WTC11 (cell line): ENCODE measurements at regions not wholly inside any gene's neighbourhood (a gene's known extent, or its start where the extent isn't known, plus 50 kb on each side); places are given as distances from the start of the nearest gene placed in this dataset.

Source experiments
- ATAC-seq: fragments of 200-7000 bp; cut with Tn5 transposase; 2 replicates; pipeline ENCODE4 v1.10.0; 2021; ENCODE audit warnings: mild to moderate bottlenecking, moderate library complexity
- CTCF ChIA-PET: fragments of 300-600 bp; sonication (Branson Sonifier 250); formaldehyde crosslinking; loops from one replicate; lab custom pipeline; 2021; ENCODE audit warnings: antibody characterized with exemption; lab: Charles Lee
- POLR2A ChIA-PET: fragments of 350-600 bp; sonication (Branson Sonifier 250); formaldehyde crosslinking; loops from one replicate; lab custom pipeline; 2021; ENCODE audit warnings: antibody characterized with exemption; lab: Charles Lee
- DNase-seq: peaks from one replicate; pipeline ENCODE4 v3.0.0; 2021; ENCODE audit warnings: low spot score
- H3K27ac Mint-ChIP-seq: 2 replicates; pipeline ENCODE4 v1.8.0; 2021; ENCODE audit warnings: mixed read lengths
- H3K27me3 Mint-ChIP-seq: 2 replicates; pipeline ENCODE4 v1.8.0; 2021; ENCODE audit warnings: low read depth, mild to moderate bottlenecking, moderate library complexity, mixed read lengths
- H3K36me3 Mint-ChIP-seq: 2 replicates; pipeline ENCODE4 v1.8.0; 2021; ENCODE audit warnings: mixed read lengths
- H3K4me1 Mint-ChIP-seq: 2 replicates; pipeline ENCODE4 v1.8.0; 2022; ENCODE audit warnings: mixed read lengths
- H3K4me3 Mint-ChIP-seq: 2 replicates; pipeline ENCODE4 v1.8.0; 2021; ENCODE audit warnings: mild to moderate bottlenecking, moderate library complexity, mixed read lengths
- H3K9me3 Mint-ChIP-seq: 2 replicates; pipeline ENCODE4 v1.8.0; 2021; ENCODE audit warnings: mixed read lengths
- GRHL2 ChIP-seq: fragments of 250-450 bp; sonication (Bioruptor Pico); IDR thresholded peaks from 2 replicates; pipeline ENCODE4 v1.8.0; 2022; ENCODE audit warnings: mild to moderate bottlenecking, moderate library complexity; ENCODE audit not compliant: insufficient replicate concordance, severe bottlenecking
- MYBL2 ChIP-seq: sonication (generic); formaldehyde crosslinking; IDR thresholded peaks from 2 replicates; pipeline ENCODE4 v1.8.1; 2023; ENCODE audit warnings: mild to moderate bottlenecking, moderate library complexity, missing genetic modification reagents
- ZNF138 ChIP-seq: sonication (generic); formaldehyde crosslinking; conservative IDR thresholded peaks from 2 replicates; pipeline ENCODE4 v1.8.1; 2022; ENCODE audit warnings: mild to moderate bottlenecking, moderate library complexity, missing genetic modification reagents
- TF ChIP-seq, protein P1 (sequence below): sonication (generic); formaldehyde crosslinking; IDR thresholded peaks from 2 replicates; pipeline ENCODE4 v1.8.0; 2023; ENCODE audit warnings: missing genetic modification reagents, mild to moderate bottlenecking, borderline replicate concordance
- TF ChIP-seq, protein P2 (sequence below): sonication (generic); formaldehyde crosslinking; IDR thresholded peaks from 2 replicates; pipeline ENCODE4 v1.8.0; 2022; ENCODE audit warnings: mild to moderate bottlenecking, missing genetic modification reagents
- TF ChIP-seq, protein P3 (sequence below): fragments of 200-600 bp; IDR thresholded peaks from 2 replicates; pipeline ENCODE4 v1.8.0; 2022; ENCODE audit warnings: antibody characterized with exemption
- TF ChIP-seq, protein P4 (sequence below): sonication (generic); formaldehyde crosslinking; IDR thresholded peaks from 2 replicates; pipeline ENCODE4 v1.8.0; 2022; ENCODE audit warnings: missing genetic modification reagents

DNA sequence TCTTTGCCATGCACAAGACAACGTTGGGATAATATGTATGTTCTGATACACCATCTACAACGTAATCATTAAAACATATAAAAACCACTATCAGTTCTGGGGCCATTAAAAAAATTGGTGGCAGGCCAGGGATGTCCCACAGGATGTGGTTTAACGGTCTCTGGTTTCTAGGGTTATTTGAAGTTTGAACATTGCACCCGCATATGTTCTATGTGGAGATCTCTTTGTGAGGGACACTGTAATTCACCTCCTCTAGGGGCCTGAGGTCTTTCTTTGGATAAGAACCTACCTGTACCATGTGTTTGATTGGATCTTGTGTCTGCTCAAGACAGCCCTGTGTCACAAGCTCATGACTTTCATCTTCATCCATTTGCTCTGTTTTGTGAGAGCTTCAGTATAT lies 73.2 kb downstream of the GGTLC2 start (continued):
- TF ChIP-seq, protein P1, sequence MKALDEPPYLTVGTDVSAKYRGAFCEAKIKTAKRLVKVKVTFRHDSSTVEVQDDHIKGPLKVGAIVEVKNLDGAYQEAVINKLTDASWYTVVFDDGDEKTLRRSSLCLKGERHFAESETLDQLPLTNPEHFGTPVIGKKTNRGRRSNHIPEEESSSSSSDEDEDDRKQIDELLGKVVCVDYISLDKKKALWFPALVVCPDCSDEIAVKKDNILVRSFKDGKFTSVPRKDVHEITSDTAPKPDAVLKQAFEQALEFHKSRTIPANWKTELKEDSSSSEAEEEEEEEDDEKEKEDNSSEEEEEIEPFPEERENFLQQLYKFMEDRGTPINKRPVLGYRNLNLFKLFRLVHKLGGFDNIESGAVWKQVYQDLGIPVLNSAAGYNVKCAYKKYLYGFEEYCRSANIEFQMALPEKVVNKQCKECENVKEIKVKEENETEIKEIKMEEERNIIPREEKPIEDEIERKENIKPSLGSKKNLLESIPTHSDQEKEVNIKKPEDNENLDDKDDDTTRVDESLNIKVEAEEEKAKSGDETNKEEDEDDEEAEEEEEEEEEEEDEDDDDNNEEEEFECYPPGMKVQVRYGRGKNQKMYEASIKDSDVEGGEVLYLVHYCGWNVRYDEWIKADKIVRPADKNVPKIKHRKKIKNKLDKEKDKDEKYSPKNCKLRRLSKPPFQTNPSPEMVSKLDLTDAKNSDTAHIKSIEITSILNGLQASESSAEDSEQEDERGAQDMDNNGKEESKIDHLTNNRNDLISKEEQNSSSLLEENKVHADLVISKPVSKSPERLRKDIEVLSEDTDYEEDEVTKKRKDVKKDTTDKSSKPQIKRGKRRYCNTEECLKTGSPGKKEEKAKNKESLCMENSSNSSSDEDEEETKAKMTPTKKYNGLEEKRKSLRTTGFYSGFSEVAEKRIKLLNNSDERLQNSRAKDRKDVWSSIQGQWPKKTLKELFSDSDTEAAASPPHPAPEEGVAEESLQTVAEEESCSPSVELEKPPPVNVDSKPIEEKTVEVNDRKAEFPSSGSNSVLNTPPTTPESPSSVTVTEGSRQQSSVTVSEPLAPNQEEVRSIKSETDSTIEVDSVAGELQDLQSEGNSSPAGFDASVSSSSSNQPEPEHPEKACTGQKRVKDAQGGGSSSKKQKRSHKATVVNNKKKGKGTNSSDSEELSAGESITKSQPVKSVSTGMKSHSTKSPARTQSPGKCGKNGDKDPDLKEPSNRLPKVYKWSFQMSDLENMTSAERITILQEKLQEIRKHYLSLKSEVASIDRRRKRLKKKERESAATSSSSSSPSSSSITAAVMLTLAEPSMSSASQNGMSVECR (CRISPR knock-in tag), result no peak

DNA sequence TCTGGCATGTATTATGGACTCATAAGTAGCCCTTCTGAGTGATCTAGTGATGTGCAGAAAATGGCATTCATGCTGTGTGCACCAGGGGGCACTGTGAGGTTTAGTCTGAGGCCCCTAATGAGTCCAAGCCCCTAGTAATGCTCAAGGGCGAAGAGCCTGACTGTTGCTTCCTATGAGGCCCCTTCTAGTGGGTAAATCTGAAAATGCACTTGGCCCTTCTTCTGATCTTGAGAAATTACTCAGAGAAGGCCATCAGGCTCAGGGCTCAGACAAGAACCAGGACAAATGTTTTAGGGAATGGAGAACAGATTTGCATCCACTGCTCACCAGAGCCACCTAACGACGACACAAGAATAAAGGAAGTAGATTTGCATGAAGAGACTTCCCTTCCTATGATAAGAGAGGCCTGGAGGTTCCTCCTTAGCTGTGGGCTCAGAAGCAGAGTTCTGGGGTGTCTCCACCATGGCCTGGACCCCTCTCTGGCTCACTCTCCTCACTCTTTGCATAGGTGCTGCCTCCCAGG lies 75.8 kb downstream of the GGTLC2 start:
- Mint-ChIP-seq H3K27ac (no peak overlapping the region), H3K4me1 (no peaks in the 10 kb centered on the region), H3K27me3 (peaks cover 100% of the 10 kb centered on the region), H3K4me3 (no peak overlapping the region)
- ATAC-seq (peak; percentile 99), DNase-seq (peak; percentile 75)
- CTCF ChIA-PET, result interaction anchor here (0.6 to 4.8 kb wide), 22 partner anchors 10 to 234 kb away, joined by 3 to 27 read pairs (median 4); no protein-coding TSS in a partner anchor
- TF ChIP-seq, protein P2, sequence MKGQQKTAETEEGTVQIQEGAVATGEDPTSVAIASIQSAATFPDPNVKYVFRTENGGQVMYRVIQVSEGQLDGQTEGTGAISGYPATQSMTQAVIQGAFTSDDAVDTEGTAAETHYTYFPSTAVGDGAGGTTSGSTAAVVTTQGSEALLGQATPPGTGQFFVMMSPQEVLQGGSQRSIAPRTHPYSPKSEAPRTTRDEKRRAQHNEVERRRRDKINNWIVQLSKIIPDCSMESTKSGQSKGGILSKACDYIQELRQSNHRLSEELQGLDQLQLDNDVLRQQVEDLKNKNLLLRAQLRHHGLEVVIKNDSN (CRISPR knock-in tag), result no peak
- TF ChIP-seq, protein P3, sequence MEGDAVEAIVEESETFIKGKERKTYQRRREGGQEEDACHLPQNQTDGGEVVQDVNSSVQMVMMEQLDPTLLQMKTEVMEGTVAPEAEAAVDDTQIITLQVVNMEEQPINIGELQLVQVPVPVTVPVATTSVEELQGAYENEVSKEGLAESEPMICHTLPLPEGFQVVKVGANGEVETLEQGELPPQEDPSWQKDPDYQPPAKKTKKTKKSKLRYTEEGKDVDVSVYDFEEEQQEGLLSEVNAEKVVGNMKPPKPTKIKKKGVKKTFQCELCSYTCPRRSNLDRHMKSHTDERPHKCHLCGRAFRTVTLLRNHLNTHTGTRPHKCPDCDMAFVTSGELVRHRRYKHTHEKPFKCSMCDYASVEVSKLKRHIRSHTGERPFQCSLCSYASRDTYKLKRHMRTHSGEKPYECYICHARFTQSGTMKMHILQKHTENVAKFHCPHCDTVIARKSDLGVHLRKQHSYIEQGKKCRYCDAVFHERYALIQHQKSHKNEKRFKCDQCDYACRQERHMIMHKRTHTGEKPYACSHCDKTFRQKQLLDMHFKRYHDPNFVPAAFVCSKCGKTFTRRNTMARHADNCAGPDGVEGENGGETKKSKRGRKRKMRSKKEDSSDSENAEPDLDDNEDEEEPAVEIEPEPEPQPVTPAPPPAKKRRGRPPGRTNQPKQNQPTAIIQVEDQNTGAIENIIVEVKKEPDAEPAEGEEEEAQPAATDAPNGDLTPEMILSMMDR, result peak; percentile 65
- TF ChIP-seq, protein P1 (CRISPR knock-in tag), result no peak
- TF ChIP-seq, all 79 proteins: peak for 1
- Mint-ChIP-seq H3K36me3 (no peaks in the 10 kb centered on the region), H3K9me3 (no peaks in the 10 kb centered on the region)
- POLR2A ChIA-PET, result no interaction called here

DNA sequence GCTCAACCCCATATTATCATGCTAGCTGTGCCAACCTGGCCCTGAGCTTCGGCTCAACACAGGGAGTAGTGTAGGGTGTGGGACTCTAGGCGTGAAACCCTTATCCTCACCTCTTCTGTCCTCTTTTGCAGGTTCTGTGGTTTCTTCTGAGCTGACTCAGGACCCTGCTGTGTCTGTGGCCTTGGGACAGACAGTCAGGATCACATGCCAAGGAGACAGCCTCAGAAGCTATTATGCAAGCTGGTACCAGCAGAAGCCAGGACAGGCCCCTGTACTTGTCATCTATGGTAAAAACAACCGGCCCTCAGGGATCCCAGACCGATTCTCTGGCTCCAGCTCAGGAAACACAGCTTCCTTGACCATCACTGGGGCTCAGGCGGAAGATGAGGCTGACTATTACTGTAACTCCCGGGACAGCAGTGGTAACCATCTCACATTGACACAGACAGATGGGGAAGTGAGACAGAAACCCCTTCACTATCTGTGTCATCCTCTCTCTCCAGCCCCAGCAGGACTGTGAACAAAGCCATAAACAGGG lies 76.4 kb downstream of the GGTLC2 start:
- H3K27me3 Mint-ChIP-seq, result peaks cover 100% of the 10 kb centered on the region
- no peaks in the 10 kb centered on the region for H3K9me3 Mint-ChIP-seq
- ATAC-seq (no peak), DNase-seq (no peak)
- CTCF ChIA-PET, result interaction anchor here (0.6 to 4.8 kb wide), 22 partner anchors 11 to 234 kb away, joined by 3 to 27 read pairs (median 4); no protein-coding TSS in a partner anchor
- POLR2A ChIA-PET, result no interaction called here
- H3K27ac Mint-ChIP-seq, result no peak overlapping the region
- no peak overlapping the region for H3K4me3 Mint-ChIP-seq
- no peaks in the 10 kb centered on the region for H3K4me1 Mint-ChIP-seq
- TF ChIP-seq GRHL2 (CRISPR knock-in tag) (no peak), MYBL2 (CRISPR knock-in tag) (no peak), ZNF138 (no peak)
- TF ChIP-seq, protein P4, sequence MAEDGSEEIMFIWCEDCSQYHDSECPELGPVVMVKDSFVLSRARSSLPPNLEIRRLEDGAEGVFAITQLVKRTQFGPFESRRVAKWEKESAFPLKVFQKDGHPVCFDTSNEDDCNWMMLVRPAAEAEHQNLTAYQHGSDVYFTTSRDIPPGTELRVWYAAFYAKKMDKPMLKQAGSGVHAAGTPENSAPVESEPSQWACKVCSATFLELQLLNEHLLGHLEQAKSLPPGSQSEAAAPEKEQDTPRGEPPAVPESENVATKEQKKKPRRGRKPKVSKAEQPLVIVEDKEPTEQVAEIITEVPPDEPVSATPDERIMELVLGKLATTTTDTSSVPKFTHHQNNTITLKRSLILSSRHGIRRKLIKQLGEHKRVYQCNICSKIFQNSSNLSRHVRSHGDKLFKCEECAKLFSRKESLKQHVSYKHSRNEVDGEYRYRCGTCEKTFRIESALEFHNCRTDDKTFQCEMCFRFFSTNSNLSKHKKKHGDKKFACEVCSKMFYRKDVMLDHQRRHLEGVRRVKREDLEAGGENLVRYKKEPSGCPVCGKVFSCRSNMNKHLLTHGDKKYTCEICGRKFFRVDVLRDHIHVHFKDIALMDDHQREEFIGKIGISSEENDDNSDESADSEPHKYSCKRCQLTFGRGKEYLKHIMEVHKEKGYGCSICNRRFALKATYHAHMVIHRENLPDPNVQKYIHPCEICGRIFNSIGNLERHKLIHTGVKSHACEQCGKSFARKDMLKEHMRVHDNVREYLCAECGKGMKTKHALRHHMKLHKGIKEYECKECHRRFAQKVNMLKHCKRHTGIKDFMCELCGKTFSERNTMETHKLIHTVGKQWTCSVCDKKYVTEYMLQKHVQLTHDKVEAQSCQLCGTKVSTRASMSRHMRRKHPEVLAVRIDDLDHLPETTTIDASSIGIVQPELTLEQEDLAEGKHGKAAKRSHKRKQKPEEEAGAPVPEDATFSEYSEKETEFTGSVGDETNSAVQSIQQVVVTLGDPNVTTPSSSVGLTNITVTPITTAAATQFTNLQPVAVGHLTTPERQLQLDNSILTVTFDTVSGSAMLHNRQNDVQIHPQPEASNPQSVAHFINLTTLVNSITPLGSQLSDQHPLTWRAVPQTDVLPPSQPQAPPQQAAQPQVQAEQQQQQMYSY, result no peak
- TF ChIP-seq, all 79 proteins: peak for 0
- no peaks in the 10 kb centered on the region for H3K36me3 Mint-ChIP-seq
